ENCODE measurements at regions not wholly inside any gene's neighbourhood (a gene's known extent, or its start where the extent isn't known, plus 50 kb on each side); places are given as distances from the start of the nearest gene placed in this dataset.

- no peak for TF ChIP-seq CHD7 (IDR thresholded peaks at IDR 0.05; ENCODE audit: insufficient replicate concordance, low read length)
- TF ChIP-seq SAP30 (IDR thresholded peaks at IDR 0.05; ENCODE audit: insufficient read depth, insufficient replicate concordance, low read length), result no peak
- no peak for TF ChIP-seq GABPA (IDR thresholded peaks at IDR 0.05; ENCODE audit: borderline replicate concordance, insufficient read depth, low read length)
- TF ChIP-seq TCF12 (IDR thresholded peaks at IDR 0.05; ENCODE audit: low read depth, low read length), result no peak
- TF ChIP-seq SIN3A (conservative IDR thresholded peaks at IDR 0.05 in 1 of 2, IDR thresholded peaks at IDR 0.05 in 1 of 2; ENCODE audit: low read depth in 1 of 2, low read length in 2 of 2), result no peak
- no peak for TF ChIP-seq TAF7 (optimal IDR thresholded peaks at IDR 0.05; ENCODE audit: borderline replicate concordance, low read depth, low read length)
- TF ChIP-seq CBX8 (IDR thresholded peaks at IDR 0.05; ENCODE audit: borderline replicate concordance, low read depth, low read length), result no peak
- no peak for TF ChIP-seq MAFK (IDR thresholded peaks at IDR 0.05; ENCODE audit: low read depth, low read length)
- TF ChIP-seq SIX5 (IDR thresholded peaks at IDR 0.05; ENCODE audit: low read depth, low read length), result no peak
Measured at GRCh38 chr2:175275539-175275938, 94.0 kb upstream of the ATP5MC3 start (continued).

Data from H1 (cell line).